GM18868 (cell line): ENCODE measurements at regions not wholly inside any gene's neighbourhood (a gene's known extent, or its start where the extent isn't known, plus 50 kb on each side); places are given as distances from the start of the nearest gene placed in this dataset.

Source experiments
- ATAC-seq: cut with Tn5 transposase; IDR thresholded peaks from one replicate; pipeline ENCODE4 v1.9.1; 2021; ENCODE audit warnings: mild to moderate bottlenecking, moderate library complexity; ENCODE audit not compliant: unreplicated experiment

DNA sequence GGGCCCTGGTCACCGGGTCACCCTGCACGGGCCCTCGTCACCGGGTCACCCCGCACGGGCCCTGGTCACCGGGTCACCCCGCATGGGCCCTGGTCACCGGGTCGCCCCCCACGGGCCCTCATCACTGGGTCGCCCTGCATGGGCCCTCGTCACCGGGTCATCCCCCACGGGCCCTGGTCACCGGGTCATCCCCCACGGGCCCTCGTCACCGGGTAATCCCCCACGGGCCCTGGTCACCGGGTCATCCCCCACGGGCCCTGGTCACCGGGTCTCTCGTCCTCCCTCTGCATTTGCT is 77.6 kb downstream of the RIPK4 start:
- ATAC-seq, result no peak

DNA sequence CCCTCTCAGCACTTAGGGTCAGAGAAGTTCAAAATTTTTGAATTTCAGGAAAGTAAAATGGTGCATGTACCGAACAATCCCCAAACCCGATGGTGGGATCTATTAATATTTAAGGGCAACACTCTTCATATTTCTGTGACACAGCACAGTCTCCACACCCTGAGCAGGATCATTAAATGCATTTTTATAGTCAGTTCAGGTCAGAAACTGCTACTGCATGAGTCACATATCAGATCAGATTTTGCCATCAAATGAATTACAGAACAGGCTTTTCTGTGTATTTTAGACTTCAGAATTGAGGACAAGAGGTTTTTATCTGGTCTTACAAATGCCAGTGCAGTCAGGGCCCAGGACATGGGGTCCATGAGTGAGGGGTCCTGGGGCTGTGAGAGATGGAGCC is 79.2 kb downstream of the RIPK4 start:
- ATAC-seq, result no peak

DNA sequence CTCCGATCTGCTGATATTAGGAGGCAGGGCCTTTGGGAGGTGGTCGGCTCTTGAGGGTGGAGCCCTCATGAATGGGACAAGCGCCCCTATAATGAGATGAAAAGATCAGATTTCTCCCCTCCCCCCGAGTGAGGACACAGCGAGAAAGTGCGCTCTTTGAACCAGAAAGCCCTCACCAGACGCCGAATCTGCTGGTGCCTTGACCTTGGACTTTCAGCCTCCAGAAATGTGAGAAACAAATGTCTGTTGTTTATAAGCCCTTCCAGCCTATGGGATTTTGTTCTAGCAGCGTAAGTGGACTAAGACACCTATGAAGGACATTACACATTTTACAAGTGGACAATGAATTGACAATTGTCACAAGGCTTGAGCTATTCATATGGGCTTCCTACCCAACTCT is 80.2 kb downstream of the RIPK4 start:
- no peak for ATAC-seq

DNA sequence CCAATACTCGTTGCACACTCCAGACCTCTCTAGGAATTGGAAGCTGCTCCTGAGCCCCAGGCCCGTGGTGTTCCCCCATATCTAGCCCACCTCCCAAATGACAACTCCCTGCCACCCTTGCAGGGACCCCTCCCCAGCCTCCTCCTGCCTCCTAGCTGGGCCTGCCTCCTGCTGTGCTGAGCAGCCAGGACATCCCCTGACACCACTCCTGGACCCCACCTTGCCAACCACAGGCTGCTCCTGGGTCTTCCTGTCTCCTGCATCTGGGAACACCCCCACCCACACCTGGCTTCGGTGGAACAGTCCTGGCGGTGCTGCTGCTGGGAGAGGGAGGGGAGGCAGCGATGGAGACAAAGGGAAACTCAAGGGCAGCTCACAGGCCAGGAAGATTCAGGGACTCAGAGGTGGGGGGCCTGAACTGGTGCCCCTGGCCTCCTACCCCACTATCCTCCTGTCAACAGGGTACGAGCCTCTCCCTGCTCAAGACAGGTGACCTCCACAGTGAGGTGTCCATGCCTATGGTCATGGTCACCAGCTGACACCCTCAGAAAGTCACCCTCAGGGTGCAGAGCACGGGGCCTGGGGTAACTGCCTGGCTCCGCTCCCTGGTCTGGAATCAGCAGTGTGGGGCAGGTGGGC is 81.2 kb downstream of the RIPK4 start:
- no peak for ATAC-seq

DNA sequence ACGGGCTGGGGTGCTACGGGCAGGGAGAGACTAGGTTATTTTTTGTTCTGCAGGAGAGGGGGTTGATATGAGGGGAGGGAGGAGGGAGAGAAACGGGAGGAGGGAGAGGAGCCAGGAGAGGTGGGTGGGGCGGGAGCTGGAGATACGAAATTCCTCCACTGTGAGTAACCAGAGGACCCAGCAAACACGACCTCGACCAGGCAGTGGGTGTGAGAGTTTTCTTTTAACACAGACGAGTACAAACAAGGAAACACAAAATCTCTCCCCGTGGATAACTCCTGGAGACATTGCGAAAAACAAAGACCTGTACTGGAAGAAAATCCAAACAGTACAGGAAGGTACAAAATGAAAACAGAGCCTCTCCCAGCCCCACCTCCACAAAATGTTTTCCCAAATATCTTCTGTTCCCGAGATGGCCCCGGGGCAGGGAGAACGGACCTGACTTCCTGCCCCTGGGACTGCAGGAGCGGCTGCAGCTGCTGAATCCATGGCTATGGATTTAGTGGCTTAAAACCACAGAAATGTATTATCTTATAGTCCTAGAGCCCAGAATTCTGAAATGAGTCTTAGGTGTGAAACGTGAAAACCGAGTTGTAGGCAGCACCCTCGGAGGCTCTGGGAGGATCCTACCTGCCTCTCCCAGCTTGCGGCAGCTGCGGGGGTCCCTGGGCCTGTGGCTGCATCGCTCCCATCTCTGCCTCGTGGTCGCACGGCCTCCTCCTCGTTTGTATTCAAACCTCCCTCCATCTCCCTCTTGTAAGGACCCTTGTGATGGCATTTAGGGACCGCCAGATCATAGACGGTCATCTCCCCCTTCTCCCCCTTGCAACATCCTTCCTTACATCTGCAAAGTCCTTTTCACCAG is 82.2 kb downstream of the RIPK4 start:
- ATAC-seq, result no peak

DNA sequence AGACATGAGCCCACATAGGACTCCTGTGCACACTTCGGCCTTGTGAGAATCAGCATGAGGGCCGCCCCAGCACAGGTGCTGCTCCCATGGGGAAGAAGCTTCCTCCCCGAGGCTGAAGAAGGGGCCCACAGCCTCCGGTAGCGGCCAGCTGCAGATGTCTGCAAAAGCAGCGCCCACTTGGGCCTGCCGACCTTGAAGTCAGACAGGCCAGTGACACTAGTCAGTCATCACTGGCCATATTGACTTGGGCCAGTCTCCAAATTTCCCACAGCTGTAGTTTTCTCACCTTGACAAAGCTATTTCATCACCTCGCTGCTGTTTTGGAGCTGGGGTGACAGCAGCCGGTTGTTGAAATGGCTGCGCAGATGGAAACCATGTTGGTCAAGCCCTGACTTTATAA is 83.0 kb downstream of the RIPK4 start:
- ATAC-seq, result no peak

DNA sequence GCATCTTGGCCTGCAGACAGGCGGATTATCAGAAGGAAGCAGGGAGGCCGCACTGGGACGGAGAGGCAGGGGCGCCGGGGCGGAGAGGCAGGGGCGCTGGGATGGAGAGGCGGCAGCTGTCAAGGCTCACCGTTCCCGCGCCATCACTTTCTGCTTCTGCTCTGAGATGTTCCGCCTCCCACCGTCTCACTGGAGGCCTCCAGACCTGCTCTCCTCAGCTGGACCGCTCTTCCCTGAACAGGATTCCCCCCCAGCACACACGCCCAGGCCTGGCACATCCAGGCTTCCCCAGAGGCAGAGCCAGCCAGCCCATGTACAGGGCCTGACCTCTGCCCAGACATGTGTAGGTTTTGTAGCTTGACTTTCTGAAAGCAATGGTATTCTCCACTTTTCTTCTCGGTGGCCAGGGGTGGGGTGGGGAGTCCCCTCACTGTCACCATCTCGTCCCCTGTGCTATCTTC is 84.1 kb downstream of the RIPK4 start:
- no peak for ATAC-seq

DNA sequence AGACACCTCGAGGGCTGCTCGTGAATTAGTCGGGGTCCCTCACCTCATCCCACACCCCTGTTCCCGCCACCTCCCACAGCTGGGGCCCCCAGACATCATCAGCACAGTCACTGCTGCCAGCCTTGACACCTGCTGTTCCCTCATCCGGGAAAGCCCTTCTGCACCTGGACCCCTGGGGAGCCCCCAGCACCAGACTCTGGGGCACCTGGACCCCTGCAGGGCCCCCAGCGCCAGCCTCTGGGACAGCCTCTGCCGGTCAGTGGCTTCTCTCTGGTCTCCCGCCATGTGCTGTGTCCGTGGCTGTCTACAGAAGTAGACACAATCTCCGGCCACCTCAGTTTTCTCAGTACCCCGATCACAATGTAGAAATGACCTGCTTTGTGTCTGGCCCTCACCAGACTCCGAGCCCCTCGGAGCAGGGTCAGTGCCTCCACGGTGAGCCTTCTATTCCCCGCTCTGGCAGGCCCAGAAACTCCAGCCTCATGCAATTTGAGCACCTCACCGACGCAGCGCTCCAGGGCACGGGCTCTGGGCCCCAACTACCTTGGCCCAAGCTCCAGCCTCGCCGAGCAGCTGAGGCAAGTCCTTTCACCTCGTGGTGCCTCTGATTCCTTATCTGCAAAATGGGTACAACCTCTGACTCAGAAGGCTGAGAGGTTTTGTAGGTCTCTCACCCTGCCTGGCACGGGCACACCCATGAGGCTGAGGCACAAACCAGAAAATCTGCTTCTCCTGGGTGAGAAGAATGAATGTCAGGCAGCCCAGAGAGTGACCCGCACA is 84.7 kb downstream of the RIPK4 start:
- ATAC-seq, result no peak

DNA sequence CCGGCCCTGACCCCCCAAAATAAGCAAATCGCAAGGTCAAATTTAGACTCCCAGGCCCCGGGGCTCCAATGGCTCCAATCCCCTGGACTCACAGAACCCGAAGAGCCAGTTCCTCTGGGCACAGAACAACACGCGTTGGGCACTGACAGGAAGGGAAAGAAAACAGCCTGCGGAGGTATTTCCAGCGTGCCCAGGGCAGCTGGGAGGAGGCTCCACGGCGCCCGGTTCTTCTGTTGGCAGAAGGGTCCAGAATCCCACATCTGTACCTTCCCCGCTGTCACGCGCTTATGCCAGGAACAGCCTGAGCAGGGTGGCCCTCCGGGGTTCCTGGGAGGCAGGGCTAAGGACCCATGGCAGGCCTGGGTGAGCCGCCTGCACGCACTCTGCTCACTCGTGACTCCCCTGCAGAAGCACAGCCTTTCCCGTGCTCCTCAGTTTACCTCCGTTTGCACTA is 85.5 kb downstream of the RIPK4 start:
- ATAC-seq, result no peak

DNA sequence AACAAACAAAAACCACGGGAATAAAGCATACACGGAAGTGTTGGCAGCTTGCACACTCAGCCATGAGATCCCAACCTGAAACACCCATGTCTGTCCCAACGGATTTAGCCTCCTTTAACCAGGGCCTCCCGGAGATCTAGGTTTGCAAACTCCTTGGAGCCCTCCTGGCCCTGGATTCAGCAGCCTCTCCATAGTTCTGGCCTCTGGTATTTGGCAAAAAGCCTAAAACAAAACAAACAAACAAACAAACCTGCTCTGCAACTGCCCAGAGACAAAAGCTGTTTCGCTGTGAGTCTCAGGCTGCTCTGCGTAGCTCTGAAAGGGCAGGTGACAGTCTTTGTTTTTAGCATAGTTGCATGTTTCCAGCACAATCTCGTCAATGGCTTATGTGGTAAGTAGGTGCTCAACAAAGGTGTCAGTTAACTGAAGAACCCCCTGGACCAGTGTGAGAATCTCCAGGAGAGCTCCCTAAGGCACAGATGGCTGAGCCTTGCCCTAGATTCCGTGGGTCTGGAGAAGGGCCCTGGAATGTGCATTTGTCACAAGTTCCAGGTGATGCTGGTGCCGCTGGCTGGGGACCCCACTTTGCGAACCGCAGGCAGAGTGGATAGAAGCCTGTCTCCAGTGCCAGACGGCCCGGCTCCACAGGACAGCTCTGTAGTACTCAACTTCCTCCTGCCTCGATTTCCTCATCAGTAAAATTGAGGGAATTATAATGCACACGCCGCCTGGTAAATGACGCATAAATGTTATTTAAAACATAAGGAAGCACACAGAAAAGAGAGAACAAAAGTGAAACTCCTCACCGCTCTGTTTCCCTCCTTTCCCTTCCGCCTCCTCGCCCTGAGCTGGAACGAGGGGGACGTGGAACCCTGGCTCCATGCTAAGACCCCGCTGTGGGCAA is 86.2 kb downstream of the RIPK4 start:
- no peak for ATAC-seq

DNA sequence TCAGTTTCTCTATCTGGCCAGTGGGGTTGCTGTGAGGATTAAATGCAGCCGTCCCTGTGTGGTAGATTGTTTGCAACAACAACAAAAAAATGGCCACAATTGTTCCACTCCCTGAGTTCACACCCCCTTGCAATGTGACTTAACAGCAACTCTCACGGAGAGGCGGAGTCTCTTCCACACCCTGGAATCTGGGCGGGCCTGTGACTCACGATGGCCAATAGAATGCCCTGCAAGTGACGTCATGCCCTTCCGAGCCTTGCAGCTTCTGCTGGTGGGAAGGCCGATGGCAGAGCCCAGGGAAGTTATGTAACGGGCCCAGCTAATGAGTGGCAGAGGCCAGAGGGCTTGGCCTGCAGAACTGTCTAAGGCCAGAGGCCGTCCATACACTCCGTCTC is 87.9 kb downstream of the RIPK4 start:
- no peak for ATAC-seq

DNA sequence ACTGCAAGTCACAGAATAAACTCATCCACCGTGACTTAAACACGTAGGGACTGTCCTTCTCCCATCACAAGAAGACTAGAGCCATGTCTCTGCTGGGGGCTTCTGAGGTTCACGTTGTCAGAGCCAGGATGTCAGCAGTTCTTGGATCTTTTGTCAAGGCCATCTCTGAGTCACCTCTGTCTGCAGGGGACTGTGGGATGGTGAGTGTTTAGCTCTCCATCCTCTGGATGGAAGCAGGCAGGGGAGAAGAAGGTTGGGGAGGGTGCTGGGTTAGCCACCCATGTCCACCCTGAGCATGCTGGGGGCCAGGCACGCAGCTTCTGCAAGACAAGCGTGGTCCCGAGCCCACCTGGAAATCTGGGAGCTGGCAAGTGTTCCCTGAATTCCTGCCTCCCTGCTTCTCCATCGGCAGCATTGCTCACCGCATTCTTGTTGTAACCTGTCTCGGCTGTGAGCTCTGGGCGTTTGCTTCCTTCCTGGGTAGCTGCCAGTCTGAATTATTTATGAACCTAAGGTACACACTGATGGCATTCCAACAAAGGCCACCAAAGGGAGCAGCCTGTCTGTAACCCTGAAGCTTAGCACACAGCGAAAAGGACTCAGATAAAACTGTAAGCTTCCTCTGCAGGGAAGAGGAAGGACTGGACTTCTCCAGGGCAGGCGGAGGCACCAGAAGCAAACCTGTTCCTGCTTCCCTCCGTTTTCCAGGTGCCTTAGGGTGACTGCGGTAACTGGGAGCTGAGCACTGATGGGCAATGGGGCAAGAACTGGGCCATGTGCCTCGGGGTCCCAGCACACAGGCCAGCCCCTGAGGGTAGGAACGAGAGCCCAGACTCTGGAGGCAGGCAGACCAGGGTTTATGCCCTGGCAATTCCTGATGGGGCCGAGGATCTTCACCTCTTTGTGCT is 88.6 kb downstream of the RIPK4 start:
- no peak for ATAC-seq

DNA sequence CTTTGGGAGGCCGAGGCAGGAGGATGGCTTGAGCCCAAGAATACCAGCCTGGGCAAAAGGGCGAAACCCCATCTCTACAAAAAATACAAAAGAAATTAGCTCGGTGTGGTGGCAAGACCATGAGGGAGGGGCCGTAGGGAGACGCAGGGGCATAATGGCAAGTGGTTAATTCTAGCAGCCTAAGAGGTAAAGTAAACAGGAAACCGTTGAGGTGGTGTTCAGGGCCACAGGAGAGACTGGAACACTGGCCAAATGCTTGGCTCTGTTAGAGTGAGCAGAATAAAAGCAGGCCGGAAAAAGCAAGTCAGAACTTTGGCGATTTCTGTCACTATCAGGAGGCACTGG is 89.2 kb downstream of the RIPK4 start:
- ATAC-seq, result no peak

DNA sequence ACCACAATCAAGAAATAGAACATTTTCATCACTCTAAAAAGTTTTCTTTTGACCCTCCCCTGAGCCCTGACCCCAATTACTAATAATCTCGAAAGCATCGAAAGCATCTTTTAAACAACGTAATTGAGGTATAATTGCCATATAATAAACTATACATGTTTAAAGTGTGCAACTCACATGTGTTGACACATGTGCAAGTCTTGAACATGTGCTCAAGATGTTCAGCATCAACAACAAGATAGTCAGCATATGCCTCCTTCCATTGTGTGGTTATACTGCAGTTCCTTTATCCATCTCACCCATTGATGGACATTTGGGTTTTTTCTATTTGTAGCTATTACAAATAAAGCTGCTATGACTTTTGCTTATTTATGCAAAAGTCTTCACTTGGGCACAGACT is 90.7 kb downstream of the RIPK4 start:
- no peak for ATAC-seq

DNA sequence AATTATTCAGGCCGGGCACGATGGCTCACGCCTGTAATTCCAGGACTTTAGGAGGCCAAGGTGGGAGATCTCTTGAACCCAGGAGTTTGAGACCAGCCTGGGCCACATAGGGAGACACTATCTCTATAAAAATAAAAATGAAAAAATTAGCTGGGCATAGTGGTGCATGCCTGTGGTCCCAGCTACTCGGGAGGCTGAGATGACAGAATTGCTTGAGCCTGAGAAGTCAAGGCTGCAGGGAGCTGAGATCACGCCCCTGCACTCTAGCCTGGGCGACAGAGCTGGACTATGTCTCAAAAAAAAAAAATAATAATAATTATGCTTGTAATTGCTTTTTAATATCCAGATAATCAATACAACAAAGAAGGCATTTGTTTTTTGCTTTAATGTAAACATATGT is 91.3 kb downstream of the RIPK4 start:
- ATAC-seq, result no peak

DNA sequence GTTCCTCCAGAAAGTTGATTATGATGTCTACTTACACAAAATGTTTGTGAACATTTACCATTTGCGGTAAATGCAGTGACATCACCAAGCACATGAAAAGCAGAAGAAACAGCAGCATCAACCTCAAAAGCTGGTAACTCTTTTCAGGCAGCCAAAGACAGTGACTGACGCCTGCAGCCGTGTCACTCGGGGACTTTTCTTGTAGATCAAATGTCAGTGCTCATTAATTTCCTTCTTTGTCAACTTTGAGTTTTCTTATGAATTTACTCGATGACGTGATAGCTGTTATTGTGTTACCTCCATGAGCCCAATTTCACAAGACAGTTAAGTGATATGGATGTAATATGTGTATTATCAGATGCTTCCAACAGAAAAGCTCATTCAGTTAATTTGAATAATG is 92.5 kb downstream of the RIPK4 start:
- ATAC-seq, result no peak

DNA sequence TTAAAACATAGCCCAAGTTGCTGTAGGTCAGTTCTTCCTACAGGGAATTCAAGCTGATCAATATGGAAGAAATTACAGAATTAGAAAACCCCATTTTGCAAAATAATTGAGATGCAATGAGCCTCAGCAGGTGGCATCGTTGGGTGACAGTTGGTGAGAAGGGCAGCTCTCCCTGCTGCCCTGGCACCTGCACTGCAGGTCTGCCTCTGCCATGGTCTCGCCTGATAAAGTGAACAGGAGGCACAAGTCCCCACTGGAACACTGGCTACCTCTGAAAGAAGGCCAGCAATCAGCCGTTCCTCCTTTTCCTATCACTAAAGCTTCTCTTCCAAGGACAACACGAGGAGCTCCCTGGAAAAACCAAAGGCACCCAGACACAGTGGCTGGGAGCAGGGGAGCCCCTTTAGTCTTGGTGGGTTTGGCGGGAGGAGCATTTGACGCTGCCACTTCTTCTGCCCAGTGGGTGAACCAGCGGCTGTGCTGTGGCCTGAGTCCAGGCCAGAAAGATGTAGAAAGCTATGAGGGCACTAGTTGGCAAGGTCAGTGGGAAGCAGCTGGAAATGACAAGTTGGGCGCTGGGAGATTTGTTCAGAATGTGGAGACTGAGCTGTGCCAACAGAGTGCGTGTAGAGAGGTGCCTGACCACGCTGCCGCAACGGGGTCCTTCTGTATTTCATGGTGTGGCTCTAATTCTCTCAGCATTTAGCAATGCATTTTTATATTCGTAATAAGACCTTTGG is 93.1 kb downstream of the RIPK4 start:
- no peak for ATAC-seq

DNA sequence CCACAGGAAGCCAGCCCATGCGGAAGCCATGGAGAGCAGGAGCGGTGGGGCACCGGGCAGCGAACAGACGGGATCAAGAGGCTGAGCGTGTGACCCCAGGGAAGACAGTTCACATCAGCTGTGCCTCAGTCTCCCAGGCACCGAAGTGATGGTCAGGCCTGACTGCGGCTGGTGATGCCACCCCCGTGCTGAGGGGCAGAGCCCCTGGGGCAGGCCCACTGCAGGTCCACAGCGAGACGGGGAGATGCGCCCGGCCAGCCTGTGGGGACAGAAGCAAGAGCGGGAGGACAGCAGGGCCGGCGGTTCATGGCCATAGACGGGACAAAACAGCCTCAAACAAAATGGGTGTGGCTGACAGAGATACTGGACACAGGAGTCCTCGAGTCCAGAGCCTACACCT is 93.8 kb downstream of the RIPK4 start:
- no peak for ATAC-seq

DNA sequence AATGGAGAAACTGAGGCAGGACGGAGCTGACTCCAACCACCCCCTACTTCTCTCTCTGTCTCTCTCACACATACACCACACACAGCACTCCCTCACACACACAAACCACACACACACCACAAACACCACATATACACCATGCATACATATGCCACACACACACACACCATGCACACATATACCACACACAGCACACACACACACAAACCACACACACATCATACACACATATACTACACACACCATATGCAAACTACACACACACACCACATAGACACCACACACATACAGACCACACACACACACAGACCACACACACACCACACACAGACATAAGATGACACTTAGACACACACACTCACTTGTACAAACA is 94.3 kb downstream of the RIPK4 start:
- no peak for ATAC-seq
